Neuronal stem cell (in vitro differentiated cells): ENCODE measurements at regions not wholly inside any gene's neighbourhood (a gene's known extent, or its start where the extent isn't known, plus 50 kb on each side); places are given as distances from the start of the nearest gene placed in this dataset.

Experiments used
- DNase-seq: peaks from one replicate; pipeline ENCODE4 v3.0.0-alpha.2; 2013; ENCODE audit warnings: low spot score
- H2AFZ ChIP-seq: one replicate; pipeline ENCODE4 v1.6.1; 2013; ENCODE audit warnings: mild to moderate bottlenecking, low read length, inconsistent platforms
- H2AK5ac ChIP-seq: 2 replicates; pipeline ENCODE4 v1.6.1; 2013; ENCODE audit warnings: low read depth, mild to moderate bottlenecking, inconsistent platforms, low read length, moderate library complexity, mixed read lengths
- H2BK120ac ChIP-seq: 2 replicates; pipeline ENCODE4 v1.6.1; 2013; ENCODE audit warnings: low read depth, mild to moderate bottlenecking, inconsistent platforms, low read length, moderate library complexity, mixed read lengths
- H2BK12ac ChIP-seq: one replicate; pipeline ENCODE4 v1.6.1; 2013; ENCODE audit warnings: low read length, inconsistent platforms
- H2BK15ac ChIP-seq: 2 replicates; pipeline ENCODE4 v1.6.1; 2013; ENCODE audit warnings: mild to moderate bottlenecking, low read length, inconsistent platforms, mixed read lengths
- H2BK5ac ChIP-seq: one replicate; pipeline ENCODE4 v1.6.1; 2013; ENCODE audit warnings: inconsistent platforms, mild to moderate bottlenecking, low read length, moderate library complexity
- H3K14ac ChIP-seq: one replicate; pipeline ENCODE4 v1.6.1; 2013; ENCODE audit warnings: low read length, inconsistent platforms
- H3K18ac ChIP-seq: 2 replicates; pipeline ENCODE4 v1.6.1; 2013; ENCODE audit warnings: low read length, inconsistent platforms
- H3K23ac ChIP-seq: 2 replicates; pipeline ENCODE4 v1.6.1; 2013; ENCODE audit warnings: low read depth, mild to moderate bottlenecking, mixed read lengths, low read length, inconsistent platforms; ENCODE audit not compliant: poor library complexity
- H3K27ac ChIP-seq: replicated peaks from 3 replicates; pipeline ENCODE4 v1.5.1; 2013; ENCODE audit warnings: low read length, inconsistent platforms
- H3K27me3 ChIP-seq, 3 experiments: 2 replicates each; pipeline ENCODE4 v1.6.1; 2013; ENCODE audit warnings: low read length in 3 of 3, mild to moderate bottlenecking in 2 of 3, inconsistent platforms in 1 of 3, low read depth in 1 of 3, mixed read lengths in 1 of 3, moderate library complexity in 1 of 3; ENCODE audit not compliant: control insufficient read depth in 3 of 3, insufficient read depth in 3 of 3
- H3K36me3 ChIP-seq, 2 donors: replicated peaks in 1 of 2; 2 replicates each; pipeline ENCODE4 v1.6.1; 2013; ENCODE audit warnings: low read length in 2 of 2; ENCODE audit not compliant: control insufficient read depth in 2 of 2, insufficient read depth in 2 of 2
- H3K4ac ChIP-seq: 2 replicates; pipeline ENCODE4 v1.6.1; 2013; ENCODE audit warnings: inconsistent platforms, mild to moderate bottlenecking, low read length, moderate library complexity
- H3K4me1 ChIP-seq, 2 donors: 1 replicate in 1 of 2; 2 replicates in 1 of 2; pipeline ENCODE4 v1.6.1; 2013; ENCODE audit warnings: low read length in 2 of 2, low read depth in 1 of 2; ENCODE audit not compliant: control insufficient read depth in 2 of 2, insufficient read depth in 1 of 2
- H3K4me2 ChIP-seq: one replicate; pipeline ENCODE4 v1.6.1; 2013; ENCODE audit warnings: mild to moderate bottlenecking, low read length, inconsistent platforms; ENCODE audit not compliant: insufficient read depth, poor library complexity, severe bottlenecking
- H3K4me3 ChIP-seq, 2 donors: 2 replicates each; pipeline ENCODE4 v1.5.1; 2013; ENCODE audit warnings: low read length in 2 of 2, mild to moderate bottlenecking in 2 of 2, inconsistent platforms in 1 of 2, moderate library complexity in 1 of 2
- H3K79me1 ChIP-seq: one replicate; pipeline ENCODE4 v1.6.1; 2013; ENCODE audit warnings: low read depth, mild to moderate bottlenecking, inconsistent platforms, low read length, moderate library complexity
- H3K9ac ChIP-seq: one replicate; pipeline ENCODE4 v1.6.1; 2013; ENCODE audit warnings: mild to moderate bottlenecking, low read depth, low read length, inconsistent platforms; ENCODE audit not compliant: poor library complexity
- H3K9me3 ChIP-seq, 2 donors: replicated peaks in 1 of 2; 2 replicates each; pipeline versions ENCODE3 to v1.6.1; 2013; ENCODE audit warnings: low read length in 2 of 2, mild to moderate bottlenecking in 2 of 2, inconsistent platforms in 1 of 2, low read depth in 1 of 2, mixed read lengths in 1 of 2, moderate library complexity in 1 of 2; ENCODE audit not compliant: control insufficient read depth in 2 of 2, insufficient read depth in 1 of 2
- H4K8ac ChIP-seq: one replicate; pipeline ENCODE4 v1.6.1; 2013; ENCODE audit warnings: low read depth, mild to moderate bottlenecking, inconsistent platforms, low read length, moderate library complexity
- H4K91ac ChIP-seq: one replicate; pipeline ENCODE4 v1.6.1; 2013; ENCODE audit warnings: low read length, low read depth, mild to moderate bottlenecking, inconsistent platforms; ENCODE audit not compliant: poor library complexity
- WGBS, 2 donors: extraction: QIAGEN DNeasy Blood & Tissue Kit; methylation state at CpG; one replicate each; pipeline ENCODE4 v1.1.7; 2013; ENCODE audit warnings: missing lambda C conversion rate in 2 of 2, mixed read lengths in 1 of 2; ENCODE audit not compliant: insufficient read length in 2 of 2, insufficient replicate concordance in 1 of 2; ENCODE audit errors: extremely low coverage in 2 of 2; 5-methylcytosine and 5-hydroxymethylcytosine counted together

GRCh38 chr1:9427388-9427787, 111.9 kb upstream of the SLC25A33 start:
- no CpG with 5 or more reads among the region's 2 CpGs for WGBS, 2 donors
- Histone ChIP-seq H3K14ac (no peak overlapping the region), H2BK120ac (no peak overlapping the region), H2BK5ac (no peak overlapping the region), H3K4me2 (no peak overlapping the region), H3K27me3 (peaks cover 0 to 7% (median 0%) of the 10 kb centered on the region in 3 experiments), H3K9ac (no peak overlapping the region), H2AFZ (no peak overlapping the region), H3K18ac (no peak overlapping the region), H3K36me3 (no peaks in the 10 kb centered on the region), H2AK5ac (no peak overlapping the region), H2BK12ac (no peak overlapping the region), H3K9me3 (no peaks in the 10 kb centered on the region), H2BK15ac (no peak overlapping the region), H3K23ac (no peak overlapping the region), H3K4ac (no peak overlapping the region), H4K8ac (no peak overlapping the region), H3K4me3 (no peak overlapping the region), H4K91ac (no peak overlapping the region), H3K4me1 (peaks cover 0 to 6% of the 10 kb centered on the region in 2 donors), H3K79me1 (no peaks in the 10 kb centered on the region), H3K27ac (no peak overlapping the region)
- DNase-seq, result no peak

DNA sequence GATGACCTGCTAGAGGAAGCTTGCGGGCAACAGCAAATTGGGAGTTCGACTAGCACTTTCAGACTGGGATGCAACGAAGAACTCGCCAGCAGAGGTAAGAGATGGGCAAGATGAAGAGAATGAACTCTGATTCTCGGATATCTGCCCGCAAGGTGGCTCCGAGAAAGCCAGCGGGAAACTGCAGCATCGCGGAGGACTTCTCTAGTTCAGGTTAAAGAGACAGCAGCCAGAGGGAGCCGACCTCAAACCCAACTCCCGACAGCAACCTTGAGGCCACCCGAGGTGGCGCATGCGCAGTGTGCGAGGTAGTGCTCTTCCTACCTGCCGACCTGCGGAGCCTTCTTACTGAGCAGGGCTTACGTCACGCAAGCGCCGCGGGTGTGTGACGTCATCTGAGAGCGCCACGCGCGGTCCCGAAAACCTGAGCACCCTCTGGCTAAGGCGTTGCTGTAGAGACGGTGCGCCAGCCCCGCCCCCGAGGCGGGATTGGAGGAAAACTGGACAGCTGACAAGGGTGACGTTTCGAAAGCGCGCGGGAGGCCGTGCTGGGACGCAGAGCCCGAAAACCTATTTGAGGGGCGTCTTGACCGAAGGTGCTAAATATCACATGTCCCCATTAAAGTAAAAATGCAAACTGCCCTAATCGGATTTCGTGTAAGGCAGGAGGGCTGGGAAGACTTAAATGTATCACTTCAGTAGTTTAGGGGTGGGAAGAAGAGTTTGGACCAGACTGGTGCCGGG, 110.5 kb upstream of the SLC25A33 start:
- no peak overlapping the region for H3K27ac ChIP-seq
- peak overlapping the region; percentile 66 for H3K18ac ChIP-seq
- no peak overlapping the region for H4K8ac ChIP-seq
- DNase-seq, result peak; percentile 99
- H3K9me3 ChIP-seq, result no peaks in the 10 kb centered on the region
- H2BK15ac ChIP-seq, result no peak overlapping the region
- no peak overlapping the region for H4K91ac ChIP-seq
- H3K23ac ChIP-seq, result no peak overlapping the region
- no peaks in the 10 kb centered on the region for H3K27me3 ChIP-seq
- H2BK120ac ChIP-seq, result no peak overlapping the region
- no peaks in the 10 kb centered on the region for H3K36me3 ChIP-seq
- H3K9ac ChIP-seq, result peak overlapping the region; percentile 14
- no peak overlapping the region for H3K4ac ChIP-seq
- H3K79me1 ChIP-seq, result no peaks in the 10 kb centered on the region
- H3K4me2 ChIP-seq, result peak overlapping the region; percentile 74
- no peak overlapping the region for H3K14ac ChIP-seq
- peaks cover 0 to 8% of the 10 kb centered on the region in 2 donors for H3K4me1 ChIP-seq
- H3K4me3 ChIP-seq, result peak overlapping the region; percentile 57 to 75
- no peak overlapping the region for H2BK12ac ChIP-seq
- WGBS, 2 donors, result no CpG with 5 or more reads among the region's 48 CpGs
- H2BK5ac ChIP-seq, result no peak overlapping the region
- H2AK5ac ChIP-seq, result no peak overlapping the region
- peak overlapping the region; percentile 87 for H2AFZ ChIP-seq

GRCh38 chr1:9429342-9429711, 109.9 kb upstream of the SLC25A33 start:
- no CpG with 5 or more reads among the region's 6 CpGs for WGBS, 2 donors
- Histone ChIP-seq H2AFZ (peak overlapping the region; percentile 87), H2BK15ac (no peak overlapping the region)

GRCh38 chr1:9434247-9435152, 104.8 kb upstream of the SLC25A33 start:
- no peak overlapping the region for H2AFZ ChIP-seq
- WGBS, 2 donors, result no CpG with 5 or more reads among the region's 11 CpGs
- H3K79me1 ChIP-seq, result no peaks in the 10 kb centered on the region
- no peak overlapping the region for H3K18ac ChIP-seq
- H2BK120ac ChIP-seq, result no peak overlapping the region
- peaks cover 0 to 10% (median 0%) of the 10 kb centered on the region in 3 experiments for H3K27me3 ChIP-seq
- peaks cover 0 to 5% of the 10 kb centered on the region in 2 donors for H3K4me1 ChIP-seq
- H3K4ac ChIP-seq, result no peak overlapping the region
- H3K23ac ChIP-seq, result no peak overlapping the region
- no peak overlapping the region for H3K27ac ChIP-seq
- H2BK12ac ChIP-seq, result no peak overlapping the region
- no peak overlapping the region for H2BK5ac ChIP-seq
- H2BK15ac ChIP-seq, result no peak overlapping the region
- H3K14ac ChIP-seq, result no peak overlapping the region
- H3K9me3 ChIP-seq, result no peaks in the 10 kb centered on the region
- H3K4me2 ChIP-seq, result no peak overlapping the region
- H3K9ac ChIP-seq, result no peak overlapping the region
- no peak overlapping the region for H2AK5ac ChIP-seq
- DNase-seq, result no peak
- H3K36me3 ChIP-seq, result no peaks in the 10 kb centered on the region
- H4K8ac ChIP-seq, result no peak overlapping the region
- no peak overlapping the region for H4K91ac ChIP-seq
- no peak overlapping the region for H3K4me3 ChIP-seq

More at GRCh38 chr1:9429342-9429711, 109.9 kb upstream of the SLC25A33 start:
- no peak overlapping the region for H3K14ac ChIP-seq
- H3K4me1 ChIP-seq, result peaks cover 0 to 8% of the 10 kb centered on the region in 2 donors
- DNase-seq, result no peak
- no peak overlapping the region for H2BK5ac ChIP-seq
- H3K27me3 ChIP-seq, result no peaks in the 10 kb centered on the region
- H4K8ac ChIP-seq, result no peak overlapping the region
- no peaks in the 10 kb centered on the region for H3K9me3 ChIP-seq
- H2BK120ac ChIP-seq, result no peak overlapping the region
- H3K18ac ChIP-seq, result no peak overlapping the region
- peak overlapping the region; percentile 57 to 74 for H3K4me3 ChIP-seq
- H3K23ac ChIP-seq, result no peak overlapping the region
- no peaks in the 10 kb centered on the region for H3K79me1 ChIP-seq
- no peaks in the 10 kb centered on the region for H3K36me3 ChIP-seq
- H3K9ac ChIP-seq, result no peak overlapping the region
- H3K4me2 ChIP-seq, result peak overlapping the region; percentile 63
- no peak overlapping the region for H2AK5ac ChIP-seq
- H2BK12ac ChIP-seq, result no peak overlapping the region
- H3K4ac ChIP-seq, result no peak overlapping the region
- H3K27ac ChIP-seq, result no peak overlapping the region
- no peak overlapping the region for H4K91ac ChIP-seq
